Activated gamma-delta T cell treated with Interleukin-2 at 50 U/mL for 16 hours (primary cell): ENCODE measurements at regions not wholly inside any gene's neighbourhood (a gene's known extent, or its start where the extent isn't known, plus 50 kb on each side); places are given as distances from the start of the nearest gene placed in this dataset.

ENCODE experiments used
- DNase-seq: peaks from one replicate; pipeline ENCODE4 v3.0.0-alpha.2; 2020

DNA sequence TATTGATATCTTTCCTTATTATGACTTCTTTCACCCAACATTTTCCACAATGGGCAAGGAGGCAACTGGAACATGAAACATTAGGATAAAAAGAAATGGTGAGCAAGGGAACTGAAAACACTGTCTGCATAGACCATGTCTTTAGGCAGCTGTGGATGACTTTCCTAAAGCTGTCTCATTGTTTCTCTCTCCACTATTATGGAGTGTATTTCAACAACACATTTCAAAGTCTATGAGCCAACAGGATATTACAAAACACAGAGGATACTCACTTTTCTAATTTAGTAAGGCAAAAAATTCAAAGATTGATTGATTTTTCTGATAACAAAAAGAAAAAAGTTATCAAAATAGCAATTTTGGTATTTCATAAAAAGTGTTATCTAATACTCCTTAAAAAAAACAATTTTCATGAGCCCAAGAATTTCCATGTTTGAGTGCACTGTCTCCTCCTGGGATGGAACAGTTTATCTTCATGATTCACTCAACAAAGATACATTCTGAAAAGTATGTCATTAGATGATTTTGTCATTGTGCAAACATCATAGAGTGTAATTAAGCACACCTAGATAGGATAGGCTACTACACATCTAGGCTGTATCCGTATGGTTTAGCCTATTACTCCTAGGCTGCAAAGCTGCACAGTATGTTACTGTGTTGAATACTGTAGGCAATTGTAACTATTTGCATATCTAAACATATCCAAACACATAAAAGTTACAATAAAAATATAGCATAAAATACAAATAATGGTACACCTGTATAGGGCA, 1568.4 kb downstream of the SLITRK5 start:
- DNase-seq, result no peak

DNA sequence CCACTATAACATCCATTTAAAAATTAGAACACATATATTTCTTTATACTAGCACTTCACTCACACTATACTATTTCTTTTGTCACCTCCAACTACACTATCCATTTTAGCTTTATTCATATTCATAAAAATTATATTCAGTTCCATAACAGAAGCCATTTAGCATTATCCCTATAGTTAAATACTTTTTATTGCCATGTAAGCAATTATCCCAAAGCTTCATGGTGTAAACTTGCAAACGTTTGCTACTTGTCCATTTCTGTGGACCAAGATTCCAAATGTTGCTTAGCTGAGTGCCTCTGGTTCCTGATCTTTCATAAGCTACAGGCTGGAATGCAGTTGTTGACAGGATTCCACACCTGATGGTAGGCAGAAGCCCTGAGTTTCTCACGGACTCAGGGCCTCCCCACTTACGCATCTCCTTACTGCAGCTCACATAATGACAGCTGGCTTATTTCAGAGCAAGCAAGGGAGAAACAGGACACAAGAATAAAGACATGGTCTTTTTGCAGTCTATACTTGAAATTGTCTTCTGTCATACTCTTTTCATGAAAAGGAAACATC, 1584.8 kb downstream of the SLITRK5 start:
- DNase-seq, result no peak

DNA sequence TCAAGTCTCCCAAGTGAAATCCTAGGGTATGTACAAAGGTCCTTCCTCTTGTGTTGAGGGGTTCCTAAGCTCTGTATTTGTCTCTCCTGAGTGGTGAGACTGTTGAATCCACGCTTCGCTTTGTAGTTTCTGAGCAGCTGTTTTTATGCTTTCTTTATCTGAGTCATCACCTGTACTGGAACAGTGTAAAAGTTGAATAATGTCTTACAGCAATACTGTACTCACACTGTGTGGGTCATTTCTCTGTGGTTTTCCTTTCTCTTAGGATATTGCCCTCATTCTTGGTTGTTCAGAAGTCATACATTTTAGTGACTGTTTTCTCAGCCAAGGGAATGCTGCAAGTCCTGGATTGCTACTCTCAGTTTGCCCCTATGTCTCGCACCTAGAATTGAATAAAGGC, 1596.6 kb downstream of the SLITRK5 start:
- no peak for DNase-seq

DNA sequence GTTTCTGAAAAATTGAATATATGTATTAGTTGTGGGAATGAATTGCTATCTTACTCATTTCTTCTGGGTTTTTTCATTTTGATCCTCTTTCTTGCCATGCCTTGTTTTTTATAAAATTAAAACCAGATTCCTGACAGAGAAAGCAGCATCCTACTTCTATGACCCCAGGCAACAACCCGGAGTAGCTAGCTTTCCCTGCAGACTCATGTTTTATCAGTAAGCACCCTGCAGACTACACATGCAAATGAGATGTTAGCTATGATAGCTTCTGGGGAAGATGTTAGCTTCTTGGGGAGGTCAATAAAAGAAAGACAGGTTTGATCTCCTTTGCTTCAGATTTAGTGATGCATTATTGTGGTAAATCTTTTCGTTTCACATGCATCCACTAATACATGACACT, 1598.6 kb downstream of the SLITRK5 start:
- DNase-seq, result no peak

DNA sequence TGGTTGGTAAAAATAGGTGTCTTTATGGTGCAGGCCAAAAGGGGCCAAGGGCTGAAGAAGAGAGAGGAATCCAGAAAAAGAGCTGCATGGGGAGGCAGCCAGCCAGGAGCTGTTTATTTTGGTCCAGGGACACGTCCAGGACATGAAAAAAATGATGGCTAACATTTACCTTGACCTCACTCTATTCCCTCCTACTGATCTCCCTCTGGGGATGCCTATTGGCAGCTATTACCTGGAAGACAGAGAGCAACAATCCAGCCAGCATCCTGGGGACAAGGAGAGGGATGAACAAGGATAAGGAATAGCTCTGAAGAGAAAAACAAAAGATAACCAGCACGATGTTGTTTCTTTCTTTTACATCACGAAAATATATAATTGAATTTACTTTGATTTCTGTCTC, 1599.6 kb downstream of the SLITRK5 start:
- no peak for DNase-seq

DNA sequence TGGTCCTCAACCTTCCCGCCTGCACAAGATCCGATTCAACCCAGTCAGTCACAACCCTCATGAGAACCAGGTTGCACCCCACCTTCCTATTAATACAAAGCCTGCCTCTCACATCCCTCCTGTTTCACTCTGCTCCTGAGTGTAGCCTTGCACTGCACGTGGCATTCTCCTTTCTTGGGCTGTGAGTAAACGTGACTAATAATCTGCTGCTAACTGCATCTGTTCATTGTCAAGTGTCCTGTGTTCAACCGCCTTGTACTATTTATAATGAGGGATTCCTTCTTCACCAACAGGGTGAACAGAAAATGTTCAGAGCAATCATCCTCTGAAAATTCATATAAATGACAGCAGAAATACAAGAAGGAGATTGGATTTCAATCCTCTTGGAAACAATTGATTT, 1608.2 kb downstream of the SLITRK5 start:
- no peak for DNase-seq

DNA sequence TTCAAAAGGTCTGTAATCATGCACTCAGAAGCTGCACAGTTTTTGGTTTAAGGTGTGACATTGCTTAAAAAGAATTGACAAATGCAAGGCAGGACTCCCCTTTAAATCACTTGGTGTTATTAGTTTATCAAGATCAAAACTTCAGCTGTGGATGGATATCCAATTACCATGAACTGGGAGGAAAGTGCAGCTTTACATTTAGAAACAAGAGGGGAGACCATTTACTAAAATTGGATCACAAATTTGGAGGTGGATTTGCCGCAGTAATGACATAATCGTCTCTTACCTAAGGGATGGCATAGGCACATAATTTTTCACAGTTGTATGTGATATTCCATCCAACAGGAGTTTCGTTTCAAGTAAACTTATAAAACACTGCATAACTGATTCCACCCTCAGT, 1610.2 kb downstream of the SLITRK5 start:
- DNase-seq, result no peak

DNA sequence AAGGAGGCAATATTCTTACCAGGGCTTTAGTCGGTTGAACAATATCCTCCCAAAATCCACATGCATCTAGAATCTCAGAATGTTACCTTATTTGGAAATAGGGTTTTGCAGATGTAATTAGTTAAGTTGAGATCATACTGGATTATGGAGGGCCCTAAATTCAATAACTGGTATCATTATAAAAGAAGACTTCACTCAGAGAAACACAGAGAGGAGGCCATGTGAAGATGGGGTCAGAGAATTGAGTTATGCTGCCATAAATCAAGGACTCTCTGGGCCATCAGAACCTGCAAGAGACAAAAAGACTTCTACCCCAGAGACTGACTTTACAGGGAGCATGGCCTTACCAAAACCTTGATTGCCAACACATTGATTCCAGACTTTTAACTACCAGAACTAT, 1611.1 kb downstream of the SLITRK5 start:
- no peak for DNase-seq

DNA sequence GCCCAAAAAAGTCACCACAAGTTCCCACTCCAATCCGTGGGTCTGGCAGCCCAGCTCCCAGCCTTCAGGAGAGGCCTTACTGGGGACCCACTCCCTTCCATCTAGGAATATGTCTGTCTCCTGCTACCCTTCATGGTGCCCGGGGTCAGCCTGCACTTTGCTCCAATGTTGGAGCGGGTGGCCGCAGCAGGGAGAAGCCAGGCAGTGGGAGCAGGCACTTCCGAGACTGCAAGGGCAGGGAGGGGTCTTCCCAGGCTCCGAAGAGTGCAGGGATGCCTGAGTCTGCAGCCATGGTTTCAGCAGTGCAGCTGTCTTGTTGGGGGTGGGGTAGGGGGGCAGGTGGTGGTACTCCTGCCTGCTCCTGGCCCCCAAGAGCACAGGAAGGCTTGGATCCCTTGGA, 1616.2 kb downstream of the SLITRK5 start:
- no peak for DNase-seq

DNA sequence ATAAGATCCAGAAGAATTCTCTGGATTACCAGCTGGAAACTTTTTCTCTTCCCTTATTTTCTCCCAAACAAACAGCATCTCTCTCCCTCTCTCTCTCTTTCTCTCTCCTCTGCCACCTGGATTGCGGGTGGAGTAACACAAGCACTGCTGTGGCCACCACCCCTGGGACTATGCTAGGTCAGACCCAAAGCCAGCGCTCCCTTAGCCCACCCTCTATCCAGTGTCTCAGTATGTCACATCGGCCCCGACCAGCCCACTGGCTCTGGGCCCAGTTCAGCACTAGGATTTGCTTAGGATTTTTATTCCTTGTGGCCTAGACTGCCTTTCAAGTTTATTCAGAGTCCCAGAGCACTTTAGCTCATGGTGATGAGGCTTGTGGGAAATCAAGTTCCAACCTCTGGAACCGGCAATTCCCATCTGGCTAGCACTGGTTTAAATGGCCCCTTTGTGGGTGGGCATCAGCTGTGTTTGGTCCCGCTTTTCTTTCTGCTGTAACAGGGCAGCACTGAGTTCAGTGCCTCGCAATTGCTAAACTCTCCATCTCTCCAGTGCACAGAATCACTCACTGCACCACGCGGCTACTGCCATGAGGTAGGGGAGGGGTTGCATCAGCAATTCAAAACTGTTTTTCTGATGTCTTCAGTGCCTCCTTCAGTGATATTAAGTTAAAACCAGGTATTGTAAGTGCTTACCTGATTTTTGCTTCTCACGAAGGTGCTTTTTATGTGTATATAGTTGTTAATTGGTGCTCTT, 1623.1 kb downstream of the SLITRK5 start:
- no peak for DNase-seq

DNA sequence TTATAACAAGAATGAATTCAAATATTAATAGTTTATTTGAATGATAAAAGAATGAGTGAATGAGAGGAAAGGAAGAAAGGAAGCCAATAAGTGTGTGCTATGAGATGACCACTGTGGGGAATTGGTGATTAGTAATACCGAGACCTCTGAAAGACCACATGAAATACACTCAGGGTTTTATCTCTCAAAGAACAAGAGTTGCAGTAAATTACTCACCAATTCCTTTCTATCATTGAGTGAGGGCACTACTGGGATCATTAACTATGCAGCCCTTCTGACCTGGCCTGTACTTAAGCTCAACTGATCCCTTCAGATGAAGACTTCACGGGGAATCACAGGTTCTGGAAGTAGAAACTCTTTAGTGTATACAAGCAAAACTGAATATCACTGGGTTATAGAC, 1636.1 kb downstream of the SLITRK5 start:
- DNase-seq, result no peak

DNA sequence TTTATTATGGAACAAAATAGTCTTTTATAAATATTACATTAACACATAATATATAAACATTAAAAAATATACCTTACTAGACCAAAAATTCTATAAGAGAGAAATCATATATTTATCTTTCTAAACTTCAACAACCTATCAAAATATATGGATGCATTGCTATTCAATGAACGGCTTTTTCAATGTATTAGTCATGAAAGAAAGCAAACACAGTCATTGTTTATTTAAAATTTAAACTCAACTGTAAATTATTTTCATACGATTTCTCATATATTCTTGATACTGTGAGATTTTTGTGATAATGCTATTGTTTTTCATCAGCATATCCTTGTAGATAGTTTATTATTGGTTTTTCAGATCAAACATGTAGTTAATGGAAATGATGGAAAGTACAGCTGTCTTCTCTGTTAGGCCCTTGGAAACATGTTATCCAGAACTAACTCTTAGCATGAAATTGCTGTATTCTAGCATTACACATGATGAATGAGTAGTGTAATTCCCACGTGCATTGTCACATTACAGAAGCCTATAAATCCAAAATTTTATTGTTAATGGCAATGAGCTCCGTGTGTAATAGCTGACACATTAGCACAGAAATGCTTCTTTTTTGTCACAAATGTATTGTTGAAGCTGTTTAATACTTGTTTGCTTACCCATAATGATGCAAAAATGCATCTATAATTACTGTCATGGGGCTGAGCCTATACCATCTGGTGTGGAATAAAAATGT, 1639.9 kb downstream of the SLITRK5 start:
- no peak for DNase-seq

DNA sequence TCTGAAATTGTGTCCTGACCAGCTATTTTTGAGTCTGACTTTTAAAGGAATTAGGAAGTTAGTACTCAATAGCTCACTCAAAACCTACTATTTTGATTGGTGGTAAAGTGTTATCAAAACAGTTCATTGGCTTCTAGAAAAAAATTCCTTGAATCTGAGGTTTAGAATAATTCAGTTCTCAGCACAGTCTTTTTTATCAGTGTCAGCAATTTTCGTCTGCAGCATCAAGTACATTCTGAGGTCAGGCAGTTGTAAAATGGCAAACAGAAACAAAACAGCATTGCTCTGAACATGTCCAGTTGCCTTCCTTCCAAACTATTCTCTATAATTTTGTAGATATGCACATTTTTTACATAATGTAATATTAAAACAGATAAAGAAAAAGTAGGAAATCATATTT, 1644.1 kb downstream of the SLITRK5 start:
- no peak for DNase-seq

DNA sequence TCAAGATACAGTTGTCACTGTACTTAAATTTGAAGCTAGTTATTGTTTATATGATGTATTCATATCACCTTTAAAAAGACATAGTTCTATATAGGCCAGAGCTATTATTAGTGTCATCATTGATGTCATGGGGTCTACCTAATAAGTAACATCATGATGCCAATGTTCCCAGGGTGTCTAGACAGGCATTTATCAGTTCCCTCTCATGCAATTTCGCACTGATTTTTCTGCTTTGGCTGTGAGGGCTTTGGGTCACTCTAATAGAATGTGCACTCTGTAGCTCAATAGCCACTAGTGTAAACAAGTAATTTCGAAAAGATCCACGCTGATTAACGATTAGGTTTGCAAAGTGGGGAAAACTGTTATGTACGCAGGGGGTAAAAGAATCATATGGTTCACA, 1651.3 kb downstream of the SLITRK5 start:
- DNase-seq, result no peak

DNA sequence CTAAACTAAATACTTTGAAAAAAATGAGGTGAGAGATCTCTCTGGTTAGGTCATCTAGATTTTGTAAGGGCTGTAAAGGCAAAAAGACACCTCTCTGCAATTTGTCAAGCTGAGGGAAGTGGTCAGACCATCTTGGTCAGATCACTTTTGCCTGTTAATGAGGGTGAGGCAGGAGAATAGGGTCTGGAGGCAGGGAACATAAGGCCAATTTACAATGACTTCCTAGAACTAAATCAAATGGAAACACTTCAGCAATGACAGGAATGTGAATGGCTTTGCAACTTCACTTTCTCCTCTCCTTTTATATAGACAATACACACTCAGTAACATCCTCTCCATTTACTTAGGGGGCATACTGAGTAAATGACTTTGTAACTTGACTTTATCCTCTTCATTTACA, 1653.4 kb downstream of the SLITRK5 start:
- no peak for DNase-seq

DNA sequence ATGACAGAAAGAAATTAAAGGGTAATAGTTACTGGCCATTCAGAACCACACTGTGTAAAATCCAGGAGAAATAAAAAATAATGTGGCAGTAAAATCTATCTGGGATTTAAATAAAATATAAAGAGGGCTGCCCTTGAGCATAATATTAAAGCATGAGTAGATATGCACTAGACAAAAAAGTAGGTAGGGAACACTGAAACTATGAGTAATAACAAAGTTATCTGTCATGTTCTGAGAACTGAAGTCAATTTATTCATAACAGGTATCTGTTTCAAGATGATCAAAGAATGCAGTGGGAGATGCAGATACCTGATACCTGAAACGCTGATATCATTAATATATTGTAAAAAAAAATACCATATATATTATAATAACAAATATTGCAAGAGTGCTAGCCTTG, 1672.0 kb downstream of the SLITRK5 start:
- DNase-seq, result no peak

DNA sequence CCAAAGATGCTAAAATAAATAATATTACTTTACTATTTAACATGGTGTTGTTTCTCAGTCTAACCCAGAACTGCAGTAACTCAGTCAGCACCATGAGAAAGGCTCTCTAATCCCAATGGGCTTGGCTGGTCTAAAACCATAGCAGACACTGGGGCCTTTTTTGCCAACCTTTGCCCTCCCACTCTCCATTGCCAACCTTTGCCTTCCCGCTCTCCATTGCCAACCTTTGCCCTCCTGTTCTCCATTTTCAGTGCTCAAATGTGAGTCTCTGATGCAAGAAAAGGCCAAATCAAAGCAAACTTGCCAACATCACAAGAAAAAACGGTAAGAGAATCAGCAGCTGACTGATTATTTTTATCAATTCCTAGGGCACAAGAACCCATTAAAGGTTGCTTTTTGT, 1681.2 kb downstream of the SLITRK5 start:
- DNase-seq, result no peak

DNA sequence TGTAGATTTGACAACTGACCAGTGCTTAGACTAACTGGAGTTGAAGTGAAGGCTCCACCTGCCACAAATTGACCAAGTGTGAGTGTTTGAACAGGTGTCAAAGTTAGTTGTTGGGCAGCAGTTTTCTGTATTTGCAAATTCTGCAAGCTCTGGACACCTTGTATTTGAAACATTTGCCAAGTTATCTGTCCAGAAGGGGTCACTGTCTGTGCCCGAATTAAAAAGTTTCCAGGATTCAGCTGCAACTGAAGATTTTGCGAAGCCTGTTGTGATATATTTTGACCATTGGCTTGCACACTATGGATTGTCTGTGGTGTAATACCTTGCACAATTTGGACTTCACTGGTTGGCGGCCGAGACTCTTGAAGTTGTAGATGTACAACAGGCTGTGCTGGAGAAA, 1690.7 kb downstream of the SLITRK5 start:
- no peak for DNase-seq

DNA sequence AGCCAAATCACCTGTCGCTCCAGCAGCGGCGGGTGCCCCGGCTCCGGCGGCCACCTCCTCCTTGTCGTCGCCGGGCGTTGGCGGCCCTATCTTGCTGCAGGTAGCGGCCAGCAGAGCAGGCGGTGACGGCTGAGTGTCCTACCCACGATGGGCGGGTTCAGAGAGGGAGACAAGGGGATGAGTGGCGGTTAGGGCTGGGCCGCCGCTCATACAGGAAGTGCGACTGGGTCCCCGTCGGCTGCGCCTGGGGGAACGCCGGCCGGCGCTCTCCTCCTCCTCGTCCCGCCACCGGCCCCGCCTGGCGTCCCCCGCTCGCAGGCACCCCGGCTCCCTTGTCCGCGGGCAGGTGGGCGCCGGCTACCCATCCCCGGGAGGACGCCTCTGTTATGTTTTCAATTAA, 1692.0 kb downstream of the SLITRK5 start:
- no peak for DNase-seq

DNA sequence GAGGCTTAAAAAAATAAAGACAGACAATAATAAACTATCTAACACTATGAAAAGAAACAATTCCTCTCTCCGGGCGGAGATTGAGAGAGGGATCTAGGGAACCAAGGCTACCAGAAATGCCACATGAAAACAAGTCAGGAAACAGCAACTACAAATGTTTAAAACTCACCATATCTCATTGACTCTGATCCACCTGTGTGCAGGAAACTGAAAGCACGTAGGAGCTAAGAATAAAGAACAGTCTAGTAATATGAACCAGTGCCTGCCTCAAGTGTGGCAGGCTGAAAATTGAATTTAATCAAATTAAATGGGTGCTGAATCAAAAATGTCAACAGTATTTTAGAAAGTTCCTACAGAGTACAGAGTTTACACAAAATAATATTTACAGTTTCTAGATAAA, 1701.0 kb downstream of the SLITRK5 start:
- no peak for DNase-seq

DNA sequence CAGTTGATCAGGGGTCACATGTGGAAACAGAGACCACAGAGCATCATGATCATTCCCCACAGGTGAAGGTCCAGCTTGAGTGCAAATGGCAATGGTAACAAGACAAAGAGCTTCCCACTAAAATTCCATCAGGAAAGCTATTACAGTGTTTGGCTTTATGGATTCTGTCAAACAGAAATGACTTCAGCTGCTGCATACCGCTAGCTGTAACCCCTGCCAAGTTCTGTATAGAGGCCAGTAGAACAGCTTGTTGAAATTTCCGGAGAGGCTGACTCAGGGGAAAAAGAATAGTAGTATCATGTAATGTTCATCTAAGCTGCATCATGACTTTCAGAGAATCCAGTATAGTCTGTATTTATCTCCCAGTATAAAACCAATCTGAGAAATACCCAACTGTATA, 1704.7 kb downstream of the SLITRK5 start:
- no peak for DNase-seq

DNA sequence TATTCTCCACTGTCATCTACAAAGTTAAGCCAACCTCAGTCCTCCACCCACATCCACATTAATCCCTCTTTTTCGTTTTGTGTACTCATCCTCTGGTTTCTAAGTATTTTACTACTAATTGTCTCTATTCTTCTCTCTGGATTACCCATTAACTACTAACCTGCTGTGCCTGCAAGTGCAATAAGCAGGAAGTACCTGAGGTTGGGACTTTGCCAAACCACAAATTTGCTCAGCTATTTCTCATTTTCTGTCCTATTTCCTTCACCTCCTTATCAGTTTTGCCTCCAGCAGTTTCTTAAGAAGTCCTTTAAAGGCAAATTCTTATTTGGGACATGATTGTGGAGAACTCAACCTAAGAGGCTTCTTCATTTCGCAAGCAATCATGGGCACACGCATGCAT, 1708.9 kb downstream of the SLITRK5 start:
- DNase-seq, result no peak

DNA sequence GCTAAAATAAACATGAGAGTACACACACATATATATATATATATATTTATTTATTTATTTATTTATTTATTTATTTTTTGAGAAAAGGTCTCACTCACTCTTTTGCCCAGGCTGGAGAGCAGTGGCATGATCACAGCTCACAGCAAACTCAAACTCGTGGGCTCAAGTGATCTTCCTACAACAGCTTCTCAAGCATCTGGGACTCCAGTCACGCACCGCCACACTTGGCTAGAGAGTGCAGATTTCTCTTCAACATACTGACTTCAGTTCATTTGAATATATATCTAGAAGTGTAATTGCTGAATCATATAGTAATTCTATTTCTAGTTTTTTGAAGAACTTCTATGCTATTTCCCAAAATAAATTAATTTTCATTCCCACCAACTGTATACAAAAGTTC, 1711.8 kb downstream of the SLITRK5 start:
- DNase-seq, result no peak

DNA sequence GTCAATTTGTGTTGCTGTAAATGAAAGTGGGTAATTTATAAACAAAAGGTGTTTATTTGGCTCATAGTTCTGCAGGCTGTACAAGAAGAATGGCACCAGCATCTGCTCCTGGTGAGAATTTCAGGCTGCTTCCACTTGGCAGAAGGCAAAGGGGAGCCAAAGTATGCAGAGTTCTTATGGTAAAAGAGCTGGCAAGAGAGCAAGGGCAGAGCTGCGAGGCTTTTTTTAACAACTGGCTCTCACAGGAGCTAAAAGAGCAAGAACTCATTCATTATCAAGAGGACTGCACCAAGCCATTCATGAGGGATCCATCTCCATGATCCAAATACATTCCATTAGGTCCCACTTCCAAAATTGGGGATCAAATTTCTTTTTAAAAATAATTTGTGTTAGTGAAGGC, 1712.7 kb downstream of the SLITRK5 start:
- no peak for DNase-seq
